ENCODE measurements at regions not wholly inside any gene's neighbourhood (a gene's known extent, or its start where the extent isn't known, plus 50 kb on each side); places are given as distances from the start of the nearest gene placed in this dataset.

DNA sequence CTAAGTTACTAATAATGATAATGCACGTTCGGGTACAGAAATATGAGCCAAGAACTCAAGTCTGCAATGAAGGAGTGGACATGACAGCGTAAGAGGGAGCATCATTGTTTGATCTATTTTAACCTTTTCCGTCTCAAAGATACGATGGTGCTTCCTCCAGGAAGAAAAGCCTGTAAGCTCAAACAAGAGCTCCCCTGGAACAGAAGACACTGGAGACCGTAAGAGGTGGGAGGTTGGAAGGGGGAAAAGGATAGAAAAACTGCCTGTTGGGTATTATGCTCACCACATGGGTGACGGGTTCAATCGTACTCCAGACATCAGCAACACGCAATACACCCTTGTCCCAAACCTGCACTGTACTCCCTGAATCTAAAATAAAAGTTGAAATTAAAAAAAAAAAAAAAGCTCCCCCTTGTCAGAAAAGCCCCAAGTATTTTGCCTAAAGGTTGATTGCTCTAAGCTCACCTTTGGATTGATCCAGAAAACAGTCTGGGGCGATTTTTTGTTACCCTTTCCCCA is 180.5 kb downstream of the TRIM27 start:
- TF ChIP-seq CTCF (IDR thresholded peaks at IDR 0.05 in 8 of 11, conservative IDR thresholded peaks at IDR 0.05 in 3 of 11) (no peak), POLR2A (IDR thresholded peaks at IDR 0.05) (no peak)
